Superior temporal gyrus (tissue), 1 donor: ENCODE measurements at regions not wholly inside any gene's neighbourhood (a gene's known extent, or its start where the extent isn't known, plus 50 kb on each side); places are given as distances from the start of the nearest gene placed in this dataset.

Experiments used
- DNase-seq: peaks from one replicate; pipeline ENCODE4 v3.0.0-alpha.2; 2016; ENCODE audit errors: extremely low spot score

DNA sequence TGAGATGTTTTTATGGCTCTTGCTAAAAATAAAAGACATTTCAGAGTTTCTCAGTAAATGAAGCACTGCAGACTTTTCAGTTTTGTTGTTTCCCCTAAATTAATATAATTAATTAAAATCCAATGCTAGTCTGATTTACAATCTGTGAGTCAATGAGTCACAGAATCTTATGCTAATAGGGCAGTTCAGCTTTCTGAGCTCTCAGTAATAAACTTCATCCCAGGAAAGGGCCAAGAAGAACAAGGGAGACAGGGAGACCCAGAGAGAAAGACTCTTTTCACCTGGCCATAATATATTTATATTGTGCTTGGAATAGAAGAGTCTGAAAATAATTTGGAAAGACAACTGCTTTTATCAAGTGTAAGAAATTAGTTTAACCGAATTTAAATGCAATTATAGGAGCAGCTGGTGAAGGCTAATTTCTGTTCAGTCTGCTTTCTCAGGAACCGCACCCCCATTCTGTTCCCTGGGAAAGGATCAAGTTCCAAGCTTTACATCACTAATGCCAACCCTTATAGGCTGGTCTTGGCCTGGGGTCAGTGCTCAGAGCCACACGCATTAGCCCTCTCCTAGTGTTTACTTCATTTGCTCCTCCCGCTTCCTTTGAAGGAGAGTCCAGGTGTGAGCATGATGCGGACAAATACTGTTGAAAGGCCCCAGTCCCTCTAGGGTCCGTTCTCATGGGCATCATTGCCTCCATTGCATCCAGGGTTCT is 145.6 kb downstream of the ZBTB18 start:
- DNase-seq = no peak

DNA sequence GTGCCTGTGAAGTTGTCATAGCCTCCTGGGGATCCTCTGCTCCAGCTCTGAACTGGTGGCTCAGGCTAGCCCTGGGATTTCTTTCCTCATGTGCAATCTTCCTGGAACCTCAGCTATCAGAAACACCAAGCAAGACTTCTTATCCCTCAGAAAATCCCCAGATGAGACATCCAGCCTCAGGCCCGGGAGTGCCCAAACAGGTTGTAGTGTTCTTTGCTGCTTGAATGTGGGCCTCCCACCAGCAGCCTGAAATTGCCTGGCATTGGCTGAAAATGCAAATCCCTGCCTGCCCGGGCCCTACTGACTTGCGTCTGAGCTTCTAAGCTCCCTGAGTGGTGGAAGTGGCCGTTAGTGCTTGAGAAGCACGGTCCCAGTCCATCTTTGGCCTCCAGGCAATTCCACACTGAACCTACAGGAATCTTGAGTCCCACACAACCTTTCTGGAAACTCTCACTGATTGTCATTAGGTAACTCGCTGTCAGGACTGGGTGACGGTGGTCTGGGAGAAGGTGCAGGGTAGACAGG is 146.8 kb downstream of the ZBTB18 start:
- DNase-seq = no peak

DNA sequence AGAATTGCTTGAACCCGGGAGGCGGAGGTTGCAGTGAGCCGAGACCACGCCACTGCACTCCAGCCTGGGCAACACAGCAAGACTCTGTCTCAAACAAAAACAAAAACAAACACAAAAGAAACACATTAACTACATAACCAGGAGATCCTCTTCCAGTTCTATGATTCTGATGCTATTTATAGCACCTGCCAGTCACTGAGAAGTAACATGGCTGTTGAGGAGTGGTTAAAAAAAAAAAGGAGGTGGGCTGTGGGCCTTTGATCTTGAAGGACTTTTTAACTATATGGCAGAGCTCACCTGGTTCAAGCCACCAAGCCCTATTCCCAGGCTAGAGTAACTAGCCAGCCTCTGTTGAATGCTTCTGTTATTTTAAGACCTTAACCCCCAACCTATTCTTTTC is 148.8 kb downstream of the ZBTB18 start:
- no peak for DNase-seq

DNA sequence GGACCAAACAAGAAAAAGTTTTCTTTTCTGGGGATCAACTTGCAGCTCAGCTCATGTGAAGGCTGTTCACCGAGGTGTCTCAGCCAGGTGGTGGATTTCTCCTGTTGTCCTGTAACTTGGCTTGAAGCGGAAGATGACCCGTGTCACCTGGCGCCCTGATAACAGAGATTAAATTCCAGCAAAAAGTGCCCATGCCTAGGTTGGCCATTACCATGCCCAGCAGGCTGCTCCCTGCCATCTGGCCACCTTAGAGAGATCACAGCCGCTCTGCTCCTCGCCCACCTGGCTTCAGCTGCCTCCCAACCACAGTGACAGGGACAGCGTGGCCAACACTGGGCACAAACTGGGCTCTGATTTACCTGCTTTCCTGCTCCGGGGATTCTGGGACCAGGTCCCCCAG is 149.5 kb downstream of the ZBTB18 start:
- no peak for DNase-seq

DNA sequence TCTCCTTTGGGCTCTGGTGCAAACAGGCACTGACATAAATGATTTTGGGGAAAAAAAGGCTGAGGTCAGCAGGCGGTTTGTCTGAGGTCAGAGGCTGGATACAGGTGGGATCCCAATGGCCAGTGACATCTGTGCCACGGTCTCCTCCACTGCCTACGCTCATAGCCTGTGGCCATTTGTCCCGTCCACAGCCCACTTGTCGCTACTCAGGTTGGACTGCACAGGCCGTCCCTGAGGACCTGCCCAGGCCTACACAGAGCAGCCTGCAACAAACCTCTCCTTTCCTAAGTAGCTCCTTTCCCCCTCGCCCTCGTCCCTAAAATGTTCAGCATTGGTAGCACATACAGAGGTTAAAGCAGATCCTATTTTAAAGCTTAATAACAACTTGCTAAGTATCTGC is 150.7 kb downstream of the ZBTB18 start:
- no peak for DNase-seq

DNA sequence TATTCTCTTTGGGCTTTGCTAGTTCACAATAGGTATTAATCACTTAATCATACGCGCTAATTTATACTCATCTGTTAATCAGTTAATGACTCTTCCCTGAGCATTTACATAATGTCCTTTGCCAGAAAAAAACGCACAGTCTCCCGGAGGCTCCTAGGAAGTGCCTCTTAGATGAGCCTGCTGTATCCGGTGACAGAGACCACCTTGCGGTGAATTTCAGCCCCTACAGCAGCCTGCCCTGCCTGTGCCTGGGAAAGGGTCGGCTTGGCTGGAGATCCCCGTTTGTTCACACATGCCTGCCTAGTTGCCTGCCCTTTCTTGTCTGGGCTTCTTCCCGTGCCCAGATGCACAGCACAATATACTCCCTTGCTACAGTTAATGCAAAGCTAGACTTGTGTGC is 152.9 kb downstream of the ZBTB18 start:
- no peak for DNase-seq

DNA sequence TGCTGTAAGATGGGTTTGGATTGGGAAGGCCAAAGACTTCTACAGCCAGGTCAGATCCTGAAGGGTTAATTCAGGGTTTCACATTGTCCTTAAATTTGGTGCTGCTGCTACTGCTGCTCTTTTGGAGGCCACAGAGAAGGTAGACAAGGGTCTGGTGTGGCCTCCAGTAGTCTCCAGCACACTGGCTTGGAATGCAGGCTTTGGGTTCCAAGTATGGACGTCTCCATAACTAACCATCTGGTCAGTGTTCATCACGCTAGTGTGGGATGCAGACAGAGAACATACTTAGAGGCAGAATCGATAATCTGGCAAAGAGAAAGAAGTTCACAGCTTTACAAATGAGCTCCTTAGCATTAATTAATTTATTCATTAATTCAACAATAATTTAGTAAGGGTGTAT is 154.1 kb downstream of the ZBTB18 start:
- no peak for DNase-seq

DNA sequence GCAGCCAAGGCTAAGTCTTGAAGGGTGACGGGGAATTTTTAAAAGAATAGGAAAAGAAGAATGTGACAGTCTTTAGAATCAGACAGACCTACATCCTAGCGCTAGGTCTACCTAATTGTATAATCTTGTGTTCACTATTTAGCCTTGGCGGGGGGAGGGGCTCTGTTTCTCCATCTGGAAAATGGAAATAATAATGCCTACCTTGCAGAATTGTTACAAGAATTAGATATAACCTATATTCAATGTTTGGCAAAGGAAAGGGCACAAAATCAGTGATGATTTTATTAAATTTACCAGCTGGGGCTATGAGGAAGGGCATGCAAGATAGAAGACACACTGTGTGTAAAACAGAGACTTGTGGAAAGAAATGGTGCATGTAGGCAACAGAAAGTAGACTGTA is 154.8 kb downstream of the ZBTB18 start:
- DNase-seq = no peak

DNA sequence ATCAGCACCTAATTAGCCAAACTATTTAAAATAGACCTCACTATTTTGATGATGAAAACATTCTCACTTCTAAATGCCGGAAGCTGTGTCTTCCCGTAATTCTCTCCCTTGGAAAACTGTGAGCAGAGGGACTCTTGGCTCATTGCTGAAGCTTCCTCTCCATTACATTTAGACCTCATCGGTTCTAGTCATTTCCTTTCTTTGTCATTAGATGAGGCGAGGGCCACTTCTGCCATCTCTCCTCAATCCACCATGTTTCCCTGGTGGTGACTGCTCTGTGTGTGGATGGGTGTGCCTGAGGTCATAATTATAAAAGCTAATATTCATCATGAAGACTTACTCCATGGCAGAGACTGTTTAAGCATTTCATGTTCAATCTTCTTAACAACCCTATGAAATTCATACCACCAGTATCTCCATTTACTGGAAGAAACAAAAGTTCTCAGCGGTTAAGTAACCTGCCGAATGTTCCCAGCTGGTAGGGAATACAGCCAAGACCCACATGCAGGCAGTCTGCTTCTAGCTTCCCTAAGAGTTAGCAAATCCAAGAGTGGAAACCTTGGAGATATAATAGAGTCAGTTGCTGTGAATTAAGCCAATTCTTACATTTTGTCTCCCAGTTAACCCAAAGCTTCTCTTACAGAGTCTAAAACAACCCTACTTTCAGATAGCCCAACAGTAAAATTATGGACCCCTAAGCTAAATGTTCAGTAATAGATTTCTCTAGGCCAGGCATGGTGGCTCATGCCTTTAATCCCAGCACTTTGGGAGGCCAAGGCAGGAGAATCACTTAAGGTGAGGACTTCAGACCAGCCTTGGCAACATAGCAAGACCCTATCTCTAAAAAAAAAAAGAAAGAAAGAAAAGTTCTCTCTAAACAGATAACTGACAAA is 156.2 kb downstream of the ZBTB18 start:
- DNase-seq = peak; percentile 57

DNA sequence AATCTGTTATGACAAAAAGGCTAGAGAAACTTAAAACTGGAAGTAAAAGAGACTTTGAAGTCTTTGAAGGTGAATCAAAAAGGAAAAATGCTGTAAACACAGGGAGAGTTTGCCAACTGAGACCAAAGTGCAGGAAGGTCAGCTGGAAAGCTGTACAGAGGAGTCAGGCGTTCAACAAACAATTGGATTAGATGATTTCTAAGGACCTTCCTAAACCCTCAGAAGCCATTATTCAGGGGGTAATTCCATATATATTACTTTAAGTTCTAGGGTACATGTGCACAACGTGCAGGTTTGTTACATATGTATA is 156.8 kb downstream of the ZBTB18 start:
- no peak for DNase-seq

DNA sequence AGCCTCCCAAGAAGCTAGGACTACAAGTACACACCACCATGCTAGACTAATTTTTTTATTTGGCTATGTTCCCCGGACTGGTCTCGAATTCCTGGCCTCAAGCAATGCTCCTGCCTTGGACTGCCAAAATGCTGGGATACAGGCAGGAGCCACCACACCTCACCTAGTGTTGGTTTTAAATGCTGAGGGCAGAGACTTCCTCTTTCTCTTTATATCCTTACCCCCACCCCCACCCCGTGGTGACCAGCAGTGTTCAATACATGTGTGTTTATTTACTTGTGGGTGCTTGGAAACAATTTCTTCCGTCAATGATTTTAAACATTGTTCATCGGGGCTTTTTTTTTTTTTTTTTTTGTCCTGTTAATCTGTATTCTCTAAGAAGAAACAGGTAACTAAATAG is 158.9 kb downstream of the ZBTB18 start:
- no peak for DNase-seq

DNA sequence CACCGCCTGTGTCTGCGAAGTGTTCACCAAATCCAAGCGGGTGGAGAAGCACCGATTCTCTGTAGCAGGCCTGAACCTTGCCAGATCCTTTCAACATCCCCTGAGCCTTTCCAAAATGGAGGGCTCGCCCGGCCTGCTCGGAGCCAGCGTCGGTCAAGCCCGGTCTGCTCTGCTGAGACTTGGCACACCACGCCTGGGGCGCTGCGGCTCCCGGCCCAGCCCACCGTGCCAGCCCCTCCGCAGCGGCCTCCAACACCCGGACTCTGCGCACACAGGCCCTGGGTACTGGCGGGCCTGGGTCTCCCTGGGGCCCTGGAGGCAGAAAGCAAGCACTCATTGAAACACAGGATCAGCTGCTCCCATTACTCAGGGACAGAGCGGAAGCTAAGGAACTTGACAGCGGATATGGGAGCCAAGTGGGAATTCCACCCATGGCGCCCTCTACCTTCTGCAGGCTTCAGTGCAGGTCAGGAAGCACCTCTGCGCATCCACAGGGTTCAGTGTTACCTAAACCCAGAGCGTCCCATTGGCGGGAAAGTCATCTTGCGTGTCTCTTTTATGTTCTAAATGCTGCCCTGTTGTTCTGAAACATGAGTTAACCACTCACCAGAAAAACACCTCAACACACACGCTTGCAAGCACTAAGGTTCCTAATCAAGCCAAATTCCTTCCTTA is 159.9 kb downstream of the ZBTB18 start:
- DNase-seq = no peak

DNA sequence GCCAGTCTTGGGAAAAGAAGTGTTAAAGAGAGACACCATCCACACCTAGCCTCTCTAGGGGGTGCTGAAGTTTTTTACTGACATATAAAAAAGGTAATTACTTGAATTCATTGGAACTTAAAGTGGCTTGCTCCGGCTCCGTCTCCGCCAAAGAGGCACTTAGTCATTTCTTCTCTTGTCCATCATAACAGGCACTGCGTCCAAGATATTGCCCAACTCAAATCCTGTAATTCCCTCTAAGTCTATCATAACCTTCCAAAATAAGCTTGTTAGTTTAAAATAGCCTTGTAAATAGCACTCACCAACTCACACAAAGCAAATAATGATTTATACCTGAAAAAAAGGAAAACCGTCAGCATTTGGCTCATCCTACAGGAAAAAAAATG is 160.5 kb downstream of the ZBTB18 start:
- DNase-seq = no peak

DNA sequence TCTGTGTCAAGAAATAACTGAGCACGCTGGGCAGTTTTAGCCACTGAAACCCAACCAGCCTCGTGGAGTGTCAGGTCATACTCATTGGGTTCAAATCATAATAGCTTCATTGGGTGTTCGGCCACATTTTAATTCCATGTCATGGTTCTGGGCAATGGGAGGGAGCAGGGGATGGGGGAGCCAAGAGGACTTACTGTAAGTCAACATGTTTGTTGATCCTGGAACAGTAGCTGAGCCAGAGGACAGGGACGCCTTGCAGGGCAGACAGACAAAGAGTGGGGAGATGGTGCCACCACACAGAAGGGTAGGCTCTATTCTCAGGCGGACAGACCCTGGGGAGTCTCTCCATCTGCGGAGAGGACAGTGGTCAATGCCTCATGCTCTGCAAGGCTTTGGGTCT is 161.1 kb downstream of the ZBTB18 start:
- no peak for DNase-seq

DNA sequence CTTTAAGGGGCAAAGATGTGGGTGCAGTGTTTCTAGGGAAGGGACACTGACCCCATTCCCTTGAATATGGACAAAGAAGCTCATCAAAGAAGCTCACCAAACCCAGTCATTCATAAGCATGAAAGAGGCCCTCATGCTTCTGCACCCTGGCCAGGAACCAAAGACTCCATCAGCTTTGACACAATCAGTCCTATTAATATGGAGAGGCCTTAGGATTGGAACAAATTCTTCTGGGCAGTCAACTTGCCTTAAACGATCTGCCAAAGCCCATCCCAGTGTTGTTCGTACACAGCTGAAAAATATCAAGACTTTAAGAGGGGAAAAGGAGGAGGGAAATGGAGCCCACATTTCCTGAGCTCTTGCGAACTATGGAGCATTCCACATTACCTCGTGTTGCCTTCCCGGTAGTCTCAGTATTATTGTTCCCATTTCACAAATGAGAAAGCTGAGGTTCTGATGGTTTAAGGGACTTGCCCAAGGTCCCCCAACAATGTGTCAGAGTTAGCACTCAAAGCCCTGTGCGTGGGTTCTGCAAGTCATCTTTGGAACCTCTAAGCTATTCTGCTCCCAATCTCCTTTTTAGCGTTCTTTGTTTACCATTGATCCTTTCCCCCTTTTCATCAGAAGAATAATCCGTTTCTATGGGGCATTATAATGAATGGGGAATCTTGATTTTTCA is 161.9 kb downstream of the ZBTB18 start:
- peak; percentile 86 for DNase-seq

DNA sequence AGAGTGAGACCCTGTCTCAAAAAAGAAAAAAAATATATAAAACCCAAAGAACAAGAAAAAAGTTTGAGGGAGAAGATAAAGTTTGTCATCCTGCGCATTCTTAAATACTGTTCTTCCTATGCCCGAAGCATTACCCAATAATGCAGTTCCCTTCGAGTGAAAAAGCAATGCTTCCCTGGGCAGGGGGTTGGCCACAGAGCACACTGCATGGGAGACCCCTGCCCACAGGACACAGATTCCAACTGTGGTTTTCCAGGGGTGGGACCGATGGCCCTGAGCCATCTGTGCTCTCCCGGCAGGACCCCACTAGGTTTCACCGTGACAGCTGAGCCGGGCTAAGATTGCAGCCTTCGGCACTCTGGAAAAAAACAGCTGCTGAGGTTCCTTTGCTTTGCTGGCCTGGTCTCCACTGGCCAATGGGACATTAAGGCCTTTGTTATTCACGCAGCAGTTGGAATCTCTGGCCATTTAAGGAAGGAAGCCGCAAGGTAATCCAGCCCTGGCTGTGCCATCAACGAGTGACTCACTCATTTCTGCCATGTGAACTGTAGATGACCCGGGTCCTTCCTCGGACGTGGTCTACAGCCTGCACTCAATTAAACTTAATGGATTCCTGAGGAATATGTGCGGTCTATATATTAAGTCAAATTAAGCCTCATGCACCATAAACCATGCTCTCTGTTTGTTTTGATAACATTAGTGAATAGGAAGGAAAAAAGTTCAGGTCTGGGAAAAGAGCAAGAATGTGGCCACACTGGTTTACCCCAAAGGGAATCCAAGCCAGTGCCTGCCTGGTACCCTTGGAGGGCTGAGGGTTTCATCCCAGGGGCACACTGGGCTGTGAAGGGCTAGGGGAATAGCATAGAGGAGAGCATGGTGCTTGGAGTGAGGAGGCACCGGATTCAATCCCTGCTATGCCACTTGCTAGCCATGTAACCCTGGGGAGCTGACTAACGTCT is 163.2 kb downstream of the ZBTB18 start:
- DNase-seq = no peak

DNA sequence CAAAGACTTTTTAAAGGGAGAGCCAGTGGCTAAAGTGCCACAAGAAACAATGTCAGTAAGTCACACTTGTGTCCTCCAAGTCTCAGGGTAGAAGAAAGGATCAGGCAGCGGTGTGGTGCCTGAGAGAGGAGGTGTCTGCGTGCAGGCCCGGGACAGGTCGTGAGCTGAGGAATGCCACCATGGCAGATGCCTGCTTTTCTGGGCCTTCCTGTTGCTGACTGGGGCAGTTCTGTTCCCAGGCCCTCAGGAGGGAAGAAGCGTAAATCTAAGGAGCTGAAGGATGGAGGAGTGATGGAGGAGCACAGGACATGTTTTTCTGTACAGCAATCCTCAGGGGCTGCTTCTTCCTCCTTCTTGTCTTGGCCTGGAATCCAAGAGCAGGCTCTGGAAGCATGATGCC is 165.8 kb downstream of the ZBTB18 start:
- DNase-seq = no peak

DNA sequence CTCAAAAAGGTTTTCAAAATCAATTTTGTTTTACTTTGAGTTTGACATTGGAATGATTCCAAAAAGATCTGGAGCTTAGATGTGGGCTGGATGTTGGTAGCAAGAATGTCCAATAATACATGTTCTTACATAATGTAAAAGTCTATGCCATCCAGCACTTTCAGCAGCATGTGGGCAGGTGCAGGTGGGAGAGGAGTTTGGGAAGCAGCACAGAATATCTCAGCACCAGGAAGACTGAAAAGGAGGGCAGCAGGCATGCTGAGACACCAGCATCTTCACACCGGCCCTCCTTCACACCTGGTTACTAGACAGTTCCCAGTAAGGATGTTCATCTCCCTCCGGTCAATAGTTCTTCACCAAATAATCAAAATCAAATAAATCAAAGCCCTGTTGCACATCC is 166.6 kb downstream of the ZBTB18 start:
- peak; percentile 46 for DNase-seq

DNA sequence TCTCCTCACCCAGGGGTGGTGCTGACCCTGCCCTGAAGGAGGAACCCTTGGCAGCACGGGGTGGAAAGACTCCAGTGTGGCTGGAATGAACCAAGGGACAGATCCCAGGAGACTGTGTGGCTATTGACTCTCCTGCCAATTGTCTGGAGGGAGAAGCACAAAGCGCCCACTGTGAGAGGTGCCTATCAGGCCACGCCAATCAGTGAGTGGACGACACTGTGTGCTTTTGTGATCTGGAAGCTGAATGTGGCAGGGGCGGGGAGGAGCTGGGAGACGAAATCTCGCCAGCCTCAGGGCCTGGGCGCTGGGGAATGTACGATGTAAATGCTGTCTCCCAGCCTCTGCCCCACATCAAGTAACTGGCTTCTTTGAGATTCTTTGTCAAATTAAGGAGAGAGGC is 167.1 kb downstream of the ZBTB18 start:
- peak; percentile 87 for DNase-seq

DNA sequence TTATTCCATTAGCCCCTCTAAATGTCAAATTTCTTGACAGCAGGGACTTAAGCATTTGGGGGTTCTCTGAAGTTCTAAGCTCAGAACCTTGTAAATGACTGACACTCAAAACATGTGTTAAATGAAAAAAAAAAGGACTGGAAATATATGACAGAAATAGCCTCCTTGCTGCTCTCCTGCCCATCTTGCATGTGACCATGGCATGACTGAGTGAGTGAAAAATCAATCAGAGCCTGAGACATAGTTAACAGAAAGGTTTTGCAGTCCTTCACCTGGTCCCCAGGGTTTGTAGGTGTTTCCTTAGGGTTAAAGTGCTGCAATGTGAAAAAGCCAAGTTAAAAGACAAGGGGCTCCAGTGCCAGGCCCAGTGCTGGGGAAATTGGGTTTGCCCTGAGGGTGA is 168.1 kb downstream of the ZBTB18 start:
- no peak for DNase-seq

DNA sequence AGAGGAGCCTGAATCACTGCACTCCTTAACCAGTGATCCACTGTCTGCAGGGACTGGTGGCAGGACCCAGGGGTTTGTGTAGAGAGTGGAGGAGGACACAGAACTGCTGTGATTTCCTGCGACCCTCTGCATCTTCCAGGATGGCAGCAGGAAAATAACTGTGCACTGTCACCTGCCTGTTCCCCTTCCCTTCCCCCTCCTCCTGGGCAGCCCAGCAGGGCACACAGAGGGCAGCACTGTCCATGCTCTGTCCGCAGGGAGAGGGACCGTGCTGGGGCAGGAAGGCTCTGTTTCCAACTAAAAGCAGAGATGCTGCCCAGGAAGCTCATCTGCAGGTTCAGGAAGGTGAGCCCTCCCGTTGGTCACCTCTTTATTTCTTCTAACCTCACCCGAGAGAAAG is 168.7 kb downstream of the ZBTB18 start:
- no peak for DNase-seq
